Mesenchymal stem cell (in vitro differentiated cells and primary cell): ENCODE measurements at regions not wholly inside any gene's neighbourhood (a gene's known extent, or its start where the extent isn't known, plus 50 kb on each side); places are given as distances from the start of the nearest gene placed in this dataset.

ENCODE experiments used
- DNase-seq: peaks from one replicate; pipeline ENCODE4 v3.0.0-alpha.2; 2013
- H2AFZ ChIP-seq: one replicate; pipeline ENCODE4 v1.6.1; 2013; ENCODE audit warnings: low read depth, mild to moderate bottlenecking, control low read depth, inconsistent platforms, low read length, moderate library complexity
- H2AK5ac ChIP-seq: 2 replicates; pipeline ENCODE4 v1.6.1; 2013; ENCODE audit warnings: low read length, moderate library complexity, mild to moderate bottlenecking, inconsistent platforms; ENCODE audit not compliant: severe bottlenecking
- H2BK120ac ChIP-seq: one replicate; pipeline ENCODE4 v1.6.1; 2013; ENCODE audit warnings: low read depth, mild to moderate bottlenecking, inconsistent platforms, low read length, moderate library complexity
- H2BK12ac ChIP-seq, 2 experiments: one replicate each; pipeline ENCODE4 v1.6.1; 2013; ENCODE audit warnings: inconsistent platforms in 2 of 2, low read length in 2 of 2, mild to moderate bottlenecking in 2 of 2, moderate library complexity in 2 of 2, control low read depth in 1 of 2
- H2BK15ac ChIP-seq: one replicate; pipeline ENCODE4 v1.6.1; 2013; ENCODE audit warnings: mild to moderate bottlenecking, low read depth, inconsistent platforms; ENCODE audit not compliant: poor library complexity, severe bottlenecking
- H2BK5ac ChIP-seq: 2 replicates; pipeline ENCODE4 v1.6.1; 2013; ENCODE audit warnings: low read depth, mild to moderate bottlenecking, low read length, control low read depth, inconsistent platforms; ENCODE audit not compliant: poor library complexity, severe bottlenecking
- H3K14ac ChIP-seq, 2 experiments: one replicate each; pipeline ENCODE4 v1.6.1; 2013; ENCODE audit warnings: inconsistent platforms in 2 of 2, low read length in 2 of 2, control low read depth in 1 of 2, mild to moderate bottlenecking in 1 of 2, moderate library complexity in 1 of 2
- H3K18ac ChIP-seq, 2 experiments: one replicate each; pipeline ENCODE4 v1.6.1; 2013; ENCODE audit warnings: inconsistent platforms in 2 of 2, low read length in 2 of 2, control low read depth in 1 of 2, low read depth in 1 of 2, mild to moderate bottlenecking in 1 of 2
- H3K23ac ChIP-seq, 2 experiments: one replicate each; pipeline ENCODE4 v1.6.1; 2013; ENCODE audit warnings: inconsistent platforms in 2 of 2, low read length in 2 of 2, mild to moderate bottlenecking in 2 of 2, moderate library complexity in 2 of 2, control low read depth in 1 of 2
- H3K27ac ChIP-seq: 2 replicates; pipeline ENCODE4 v1.5.1; 2013; ENCODE audit warnings: mild to moderate bottlenecking, moderate library complexity, low read length, control low read depth, inconsistent platforms; ENCODE audit not compliant: poor library complexity, severe bottlenecking
- H3K27me3 ChIP-seq, 2 experiments: 2 replicates each; pipeline versions ENCODE4 v1.6.1 to v1.7.0; 2013; ENCODE audit warnings: low read length in 2 of 2, mild to moderate bottlenecking in 2 of 2, moderate library complexity in 2 of 2, control low read depth in 1 of 2, inconsistent platforms in 1 of 2; ENCODE audit not compliant: control insufficient read depth in 1 of 2, insufficient read depth in 1 of 2
- H3K36me3 ChIP-seq, 2 experiments: 2 replicates each; pipeline versions ENCODE4 v1.6.1 to v1.7.0; 2013; ENCODE audit warnings: low read length in 2 of 2, control low read depth in 1 of 2, inconsistent platforms in 1 of 2, low read depth in 1 of 2, mild to moderate bottlenecking in 1 of 2; ENCODE audit not compliant: insufficient read depth in 2 of 2, control insufficient read depth in 1 of 2
- H3K4ac ChIP-seq, 2 experiments: one replicate each; pipeline ENCODE4 v1.6.1; 2013; ENCODE audit warnings: inconsistent platforms in 2 of 2, low read length in 2 of 2, mild to moderate bottlenecking in 2 of 2, moderate library complexity in 2 of 2, control low read depth in 1 of 2, low read depth in 1 of 2
- H3K4me1 ChIP-seq: 2 replicates; pipeline ENCODE4 v1.6.1; 2013; ENCODE audit warnings: low read depth, low read length, control low read depth; ENCODE audit not compliant: control insufficient read depth, insufficient read depth
- H3K4me2 ChIP-seq: 2 replicates; pipeline ENCODE4 v1.6.1; 2013; ENCODE audit warnings: low read length, mild to moderate bottlenecking, inconsistent platforms; ENCODE audit not compliant: poor library complexity, severe bottlenecking
- H3K4me3 ChIP-seq, 2 experiments: 2 replicates each; pipeline versions ENCODE4 v1.5.1 to v1.7.0; 2013; ENCODE audit warnings: low read length in 2 of 2, mild to moderate bottlenecking in 2 of 2, control low read depth in 1 of 2, low read depth in 1 of 2; ENCODE audit not compliant: insufficient read depth in 1 of 2
- H3K79me1 ChIP-seq: replicated peaks from 2 replicates; pipeline ENCODE4 v1.6.1; 2013; ENCODE audit warnings: mild to moderate bottlenecking, control low read depth, low read length, inconsistent platforms; ENCODE audit not compliant: poor library complexity, severe bottlenecking
- H3K9ac ChIP-seq: 2 replicates; pipeline ENCODE4 v1.7.0; 2013; ENCODE audit warnings: mild to moderate bottlenecking, low read length, moderate library complexity
- H3K9me3 ChIP-seq: 2 replicates; pipeline ENCODE4 v1.7.0; 2013; ENCODE audit warnings: mild to moderate bottlenecking, low read length; ENCODE audit not compliant: control insufficient read depth
- H4K8ac ChIP-seq: one replicate; pipeline ENCODE4 v1.6.1; 2013; ENCODE audit warnings: inconsistent platforms, mild to moderate bottlenecking, low read length, moderate library complexity
- H4K91ac ChIP-seq: one replicate; pipeline ENCODE4 v1.6.1; 2013; ENCODE audit warnings: mild to moderate bottlenecking, low read length, inconsistent platforms
- WGBS: methylation state at CpG from one replicate; pipeline ENCODE4 v1.1.7; 2013; ENCODE audit warnings: mixed read lengths; 5-methylcytosine and 5-hydroxymethylcytosine counted together

DNA sequence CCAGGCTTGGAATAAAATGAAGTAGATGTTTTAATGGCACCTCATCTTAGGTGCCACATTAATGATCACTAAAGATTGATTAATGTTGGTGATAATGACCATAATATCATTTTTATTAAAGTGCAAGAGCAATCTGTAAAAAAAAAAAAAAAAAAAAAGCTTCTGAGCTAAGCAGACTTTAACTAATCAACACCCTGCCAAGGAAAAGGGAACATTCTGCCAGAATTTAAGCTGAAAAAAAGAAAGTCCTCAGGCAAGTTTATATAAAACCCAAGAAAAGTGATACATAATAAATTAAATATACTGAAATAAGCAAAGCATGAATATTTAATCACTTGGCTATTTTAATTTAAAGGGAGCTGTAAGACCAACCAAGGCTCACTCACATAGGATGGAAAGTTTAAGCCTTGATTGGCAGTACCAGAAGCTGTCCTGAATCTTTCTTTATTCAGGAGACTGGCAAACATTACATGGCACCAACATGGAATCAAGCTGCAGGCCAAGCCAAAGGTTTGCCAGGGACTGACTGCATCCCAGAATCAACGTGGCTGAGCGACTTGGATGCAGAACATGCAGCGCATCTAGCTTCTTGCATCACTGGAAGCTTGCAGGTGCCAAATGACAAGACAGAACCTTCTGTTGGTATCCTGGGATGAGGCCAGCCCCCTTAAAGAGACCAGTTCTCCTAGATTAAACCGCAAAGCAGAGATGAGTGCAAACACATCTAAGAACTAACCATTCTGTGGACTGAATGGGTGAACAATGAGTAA, 413.6 kb downstream of the ENC1 start:
- Histone ChIP-seq H2BK12ac (no peak overlapping the region), H2BK120ac (no peak overlapping the region), H3K4ac (no peak overlapping the region), H3K36me3 (no peaks in the 10 kb centered on the region), H3K27ac (no peak overlapping the region), H4K8ac (no peak overlapping the region), H3K14ac (peak overlapping the region in 1 of 2 experiments; percentile 12), H3K27me3 (peaks cover 0 to 2% of the 10 kb centered on the region in 2 experiments), H3K18ac (no peak overlapping the region), H3K4me1 (no peaks in the 10 kb centered on the region), H2BK15ac (no peak overlapping the region), H2AFZ (no peak overlapping the region), H3K79me1 (no peaks in the 10 kb centered on the region), H3K9ac (no peak overlapping the region), H3K4me3 (no peak overlapping the region), H4K91ac (no peak overlapping the region), H3K23ac (no peak overlapping the region), H2AK5ac (no peak overlapping the region), H3K9me3 (no peaks in the 10 kb centered on the region), H3K4me2 (no peak overlapping the region), H2BK5ac (no peak overlapping the region)
- 75% methylated on average over 4 of the region's 4 CpGs for WGBS
- DNase-seq, result no peak

DNA sequence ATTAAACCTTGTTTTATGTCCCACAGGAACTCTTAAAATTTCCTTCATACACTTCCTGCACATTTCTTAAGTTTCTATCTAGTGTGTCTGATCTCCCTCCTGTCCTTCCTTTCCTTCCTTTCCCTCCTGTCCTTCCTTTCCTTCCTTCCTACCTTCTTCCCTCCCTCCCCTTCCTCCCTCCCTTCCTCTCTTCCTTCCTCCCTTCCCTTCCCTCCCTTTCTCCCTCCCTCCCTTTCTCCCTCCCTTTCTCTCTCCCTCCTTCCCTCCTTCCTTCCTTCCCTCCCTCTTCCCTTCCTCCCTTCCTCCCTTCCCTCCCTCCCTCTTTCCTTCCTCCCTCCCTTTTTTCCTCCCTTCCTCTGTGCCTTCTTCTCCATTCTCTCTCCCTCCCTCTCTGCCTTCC, 414.9 kb downstream of the ENC1 start:
- no peak overlapping the region for H3K14ac ChIP-seq
- DNase-seq, result no peak
- no peak overlapping the region for H3K4me2 ChIP-seq
- H4K91ac ChIP-seq, result no peak overlapping the region
- H3K4ac ChIP-seq, result no peak overlapping the region
- H2AK5ac ChIP-seq, result no peak overlapping the region
- H3K27ac ChIP-seq, result no peak overlapping the region
- no peaks in the 10 kb centered on the region for H3K9me3 ChIP-seq
- H3K18ac ChIP-seq, result no peak overlapping the region
- no peaks in the 10 kb centered on the region for H3K36me3 ChIP-seq
- no peak overlapping the region for H2AFZ ChIP-seq
- no peaks in the 10 kb centered on the region for H3K4me1 ChIP-seq
- H3K4me3 ChIP-seq, result no peak overlapping the region
- peaks cover 0 to 2% of the 10 kb centered on the region in 2 experiments for H3K27me3 ChIP-seq
- no peak overlapping the region for H3K23ac ChIP-seq
- no peak overlapping the region for H4K8ac ChIP-seq
- H3K79me1 ChIP-seq, result no peaks in the 10 kb centered on the region
- H2BK120ac ChIP-seq, result no peak overlapping the region
- no peak overlapping the region for H2BK5ac ChIP-seq
- no peak overlapping the region for H3K9ac ChIP-seq
- no peak overlapping the region for H2BK15ac ChIP-seq
- H2BK12ac ChIP-seq, result no peak overlapping the region

DNA sequence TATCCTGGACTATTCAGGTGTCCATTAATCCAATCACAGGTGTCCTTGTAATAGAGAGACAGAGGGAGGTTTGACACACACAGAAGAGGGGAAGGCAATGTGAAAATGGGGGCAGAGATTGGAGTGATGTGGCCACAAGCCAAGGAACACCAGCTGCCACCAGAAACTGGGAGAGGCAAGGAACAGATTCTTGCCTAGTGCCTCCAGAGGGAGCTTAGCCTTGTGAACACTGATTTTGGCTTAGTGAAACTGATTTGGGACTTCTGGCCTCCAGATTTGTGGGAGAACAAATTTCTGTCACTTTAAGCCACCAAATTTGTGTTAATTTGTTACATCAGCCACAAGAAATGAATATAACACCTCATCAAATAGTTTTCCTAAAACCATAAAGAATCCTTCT, 416.2 kb downstream of the ENC1 start:
- H3K4me2 ChIP-seq, result no peak overlapping the region

DNA sequence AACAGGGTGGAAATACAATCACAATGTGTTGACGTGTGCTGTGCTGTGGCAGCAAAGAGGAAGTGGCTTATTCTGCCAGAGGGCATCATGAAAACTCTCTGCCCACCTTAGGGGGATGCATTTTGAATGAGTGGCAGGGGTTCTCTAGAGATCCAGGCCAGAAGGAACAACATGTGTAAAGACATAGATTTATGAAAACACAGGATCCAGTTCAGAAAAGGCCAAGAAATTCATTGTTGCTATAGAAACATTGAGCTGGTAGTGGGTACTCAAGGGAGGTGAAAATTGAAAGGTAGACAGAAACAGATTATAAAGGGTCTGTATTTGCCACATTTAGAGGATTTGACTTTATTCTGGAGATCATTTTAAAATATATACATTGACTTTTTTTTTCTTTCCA, 417.7 kb downstream of the ENC1 start:
- Histone ChIP-seq H4K8ac (no peak overlapping the region), H2AFZ (no peak overlapping the region), H3K27ac (no peak overlapping the region), H4K91ac (no peak overlapping the region), H3K4ac (no peak overlapping the region), H3K36me3 (no peaks in the 10 kb centered on the region), H3K4me1 (no peaks in the 10 kb centered on the region), H2AK5ac (no peak overlapping the region), H2BK15ac (no peak overlapping the region), H2BK12ac (no peak overlapping the region), H3K27me3 (peaks cover 0 to 2% of the 10 kb centered on the region in 2 experiments), H3K14ac (no peak overlapping the region), H2BK120ac (no peak overlapping the region), H3K4me2 (no peak overlapping the region), H3K9ac (no peak overlapping the region), H3K23ac (no peak overlapping the region), H3K18ac (no peak overlapping the region), H3K4me3 (no peak overlapping the region), H2BK5ac (no peak overlapping the region), H3K9me3 (no peaks in the 10 kb centered on the region), H3K79me1 (no peaks in the 10 kb centered on the region)
- no peak for DNase-seq
- WGBS, result 100% methylated on average over 1 of the region's 1 CpG

More for the DNA sequence above, 416.2 kb downstream of the ENC1 start:
- Histone ChIP-seq H2BK120ac (no peak overlapping the region), H2AFZ (no peak overlapping the region), H3K9ac (no peak overlapping the region), H3K79me1 (no peaks in the 10 kb centered on the region), H2AK5ac (no peak overlapping the region), H3K9me3 (no peaks in the 10 kb centered on the region), H3K36me3 (no peaks in the 10 kb centered on the region), H2BK5ac (no peak overlapping the region), H3K4me3 (no peak overlapping the region), H4K91ac (no peak overlapping the region), H3K27me3 (peaks cover 0 to 2% of the 10 kb centered on the region in 2 experiments), H2BK15ac (no peak overlapping the region), H3K27ac (no peak overlapping the region), H2BK12ac (no peak overlapping the region), H4K8ac (no peak overlapping the region), H3K18ac (no peak overlapping the region), H3K23ac (no peak overlapping the region), H3K4ac (no peak overlapping the region), H3K4me1 (no peaks in the 10 kb centered on the region), H3K14ac (no peak overlapping the region)
- DNase-seq, result no peak
